Esophagus squamous epithelium (tissue), 4 donors: ENCODE measurements at regions not wholly inside any gene's neighbourhood (a gene's known extent, or its start where the extent isn't known, plus 50 kb on each side); places are given as distances from the start of the nearest gene placed in this dataset.

ENCODE experiments used
- POLR2A ChIP-seq, 4 donors: fragments of 450-650 bp; IDR thresholded peaks; one replicate each; pipeline ENCODE4 v1.6.1; 2017; ENCODE audit warnings: antibody characterized with exemption in 4 of 4, mild to moderate bottlenecking in 4 of 4, moderate library complexity in 3 of 4
- TF ChIP-seq, protein P1 (sequence below), 6 experiments: fragments of 450-650 bp in 4 of 6; fragments of 200-600 bp in 2 of 6; sonication (generic) in 2 of 6; IDR thresholded peaks; one replicate each; pipeline ENCODE4 v1.5.1; 2016 to 2019; ENCODE audit warnings: antibody characterized with exemption in 6 of 6, mild to moderate bottlenecking in 4 of 6, moderate library complexity in 4 of 6

DNA sequence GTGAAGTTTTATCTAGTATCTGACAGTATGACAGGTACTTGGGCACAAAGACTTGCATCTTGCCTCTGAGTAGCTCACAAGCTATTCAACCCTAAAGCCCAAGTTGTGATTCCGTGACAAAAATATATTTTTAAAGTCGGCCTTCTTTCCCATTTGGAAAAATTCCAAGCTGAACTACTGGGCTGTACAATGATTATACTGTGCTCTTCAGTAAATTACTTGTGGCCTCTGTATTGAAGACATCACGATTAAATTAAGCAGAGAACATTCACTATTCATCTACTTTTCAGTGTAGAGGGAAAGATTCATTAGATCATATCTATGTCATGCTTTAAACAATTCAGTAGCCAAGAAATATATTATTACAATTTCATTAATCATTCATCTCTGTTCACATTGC lies 282.2 kb downstream of the CDH2 start:
- TF ChIP-seq, protein P1, sequence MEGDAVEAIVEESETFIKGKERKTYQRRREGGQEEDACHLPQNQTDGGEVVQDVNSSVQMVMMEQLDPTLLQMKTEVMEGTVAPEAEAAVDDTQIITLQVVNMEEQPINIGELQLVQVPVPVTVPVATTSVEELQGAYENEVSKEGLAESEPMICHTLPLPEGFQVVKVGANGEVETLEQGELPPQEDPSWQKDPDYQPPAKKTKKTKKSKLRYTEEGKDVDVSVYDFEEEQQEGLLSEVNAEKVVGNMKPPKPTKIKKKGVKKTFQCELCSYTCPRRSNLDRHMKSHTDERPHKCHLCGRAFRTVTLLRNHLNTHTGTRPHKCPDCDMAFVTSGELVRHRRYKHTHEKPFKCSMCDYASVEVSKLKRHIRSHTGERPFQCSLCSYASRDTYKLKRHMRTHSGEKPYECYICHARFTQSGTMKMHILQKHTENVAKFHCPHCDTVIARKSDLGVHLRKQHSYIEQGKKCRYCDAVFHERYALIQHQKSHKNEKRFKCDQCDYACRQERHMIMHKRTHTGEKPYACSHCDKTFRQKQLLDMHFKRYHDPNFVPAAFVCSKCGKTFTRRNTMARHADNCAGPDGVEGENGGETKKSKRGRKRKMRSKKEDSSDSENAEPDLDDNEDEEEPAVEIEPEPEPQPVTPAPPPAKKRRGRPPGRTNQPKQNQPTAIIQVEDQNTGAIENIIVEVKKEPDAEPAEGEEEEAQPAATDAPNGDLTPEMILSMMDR (IDR thresholded peaks at IDR 0.05) = no peak
- no peak for TF ChIP-seq POLR2A (IDR thresholded peaks at IDR 0.05)
